Peyer's patch (tissue), 4 donors: ENCODE measurements at regions not wholly inside any gene's neighbourhood (a gene's known extent, or its start where the extent isn't known, plus 50 kb on each side); places are given as distances from the start of the nearest gene placed in this dataset.

Experiments
- DNase-seq, 3 donors: peaks; one replicate each; pipeline ENCODE4 v3.0.0-alpha.2; 2017 to 2019
- H3K27ac ChIP-seq, 4 donors: fragments of 200-600 bp; sonication (generic); one replicate each; pipeline ENCODE4 v1.5.1; 2016 to 2019
- H3K27me3 ChIP-seq, 2 donors: fragments of 200-600 bp; sonication (generic); one replicate each; pipeline ENCODE4 v1.5.1; 2019
- H3K36me3 ChIP-seq, 3 donors: fragments of 200-600 bp; sonication (generic); one replicate each; pipeline ENCODE4 v1.5.1; 2016 to 2019
- H3K4me1 ChIP-seq, 4 donors: fragments of 200-600 bp; sonication (generic); one replicate each; pipeline ENCODE4 v1.5.1; 2016 to 2019
- H3K4me3 ChIP-seq, 4 donors: fragments of 200-600 bp; sonication (generic); 1 replicate in 3 of 4; 2 replicates in 1 of 4; pipeline ENCODE4 v1.5.1; 2016 to 2019; ENCODE audit warnings: mild to moderate bottlenecking in 1 of 4
- H3K9me3 ChIP-seq, 4 donors: fragments of 200-600 bp; sonication (generic); one replicate each; pipeline ENCODE4 v1.5.1; 2016 to 2019; ENCODE audit warnings: mild to moderate bottlenecking in 1 of 4
- CTCF ChIP-seq, 6 experiments: fragments of 450-650 bp in 4 of 6; fragments of 200-600 bp in 2 of 6; sonication (generic) in 1 of 6; IDR thresholded peaks; one replicate each; pipeline ENCODE4 v1.5.1; 2017 to 2019; ENCODE audit warnings: antibody characterized with exemption in 6 of 6, mild to moderate bottlenecking in 3 of 6, moderate library complexity in 1 of 6
- POLR2A ChIP-seq, 2 donors: fragments of 450-650 bp; IDR thresholded peaks; one replicate each; pipeline ENCODE4 v1.5.1; 2017; ENCODE audit warnings: antibody characterized with exemption in 2 of 2, mild to moderate bottlenecking in 2 of 2, moderate library complexity in 2 of 2

- no peaks in the 10 kb centered on the region for H3K9me3 ChIP-seq
- no peak for DNase-seq
- no peaks in the 10 kb centered on the region for H3K4me1 ChIP-seq
- H3K36me3 ChIP-seq = no peaks in the 10 kb centered on the region
- no peak overlapping the region for H3K27ac ChIP-seq
- TF ChIP-seq CTCF (IDR thresholded peaks at IDR 0.05) = no peak
- TF ChIP-seq POLR2A (IDR thresholded peaks at IDR 0.05) = no peak
- H3K4me3 ChIP-seq = no peak overlapping the region
- no peaks in the 10 kb centered on the region for H3K27me3 ChIP-seq
Observed at GRCh38 chr12:130076126-130076525, 86.1 kb upstream of the FZD10 start.

DNA sequence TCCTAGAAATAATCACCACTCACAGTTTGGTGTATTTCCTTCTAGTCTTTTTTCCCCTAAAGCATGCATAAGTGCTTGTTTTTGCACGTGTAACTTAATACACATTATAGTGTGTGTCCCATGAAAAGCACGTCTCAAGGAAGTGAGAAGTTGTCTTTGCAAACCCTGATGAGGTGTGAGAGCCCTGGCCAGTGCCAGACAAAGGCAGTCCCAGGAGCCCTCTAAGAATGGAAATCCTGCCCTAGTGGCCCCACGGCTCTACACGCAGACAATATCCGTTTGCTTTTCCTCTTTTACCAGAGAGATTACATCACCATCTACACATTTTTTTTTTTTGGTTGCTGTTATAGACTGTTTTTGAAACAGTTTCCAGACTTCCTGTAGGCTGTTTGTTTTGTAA, 85.5 kb upstream of the FZD10 start:
- Histone ChIP-seq H3K27me3 (no peaks in the 10 kb centered on the region), H3K4me1 (no peaks in the 10 kb centered on the region), H3K9me3 (no peaks in the 10 kb centered on the region), H3K27ac (no peak overlapping the region), H3K4me3 (no peak overlapping the region), H3K36me3 (no peaks in the 10 kb centered on the region)
- DNase-seq = no peak
- no peak for TF ChIP-seq POLR2A (IDR thresholded peaks at IDR 0.05)
- TF ChIP-seq CTCF (IDR thresholded peaks at IDR 0.05) = no peak

DNA sequence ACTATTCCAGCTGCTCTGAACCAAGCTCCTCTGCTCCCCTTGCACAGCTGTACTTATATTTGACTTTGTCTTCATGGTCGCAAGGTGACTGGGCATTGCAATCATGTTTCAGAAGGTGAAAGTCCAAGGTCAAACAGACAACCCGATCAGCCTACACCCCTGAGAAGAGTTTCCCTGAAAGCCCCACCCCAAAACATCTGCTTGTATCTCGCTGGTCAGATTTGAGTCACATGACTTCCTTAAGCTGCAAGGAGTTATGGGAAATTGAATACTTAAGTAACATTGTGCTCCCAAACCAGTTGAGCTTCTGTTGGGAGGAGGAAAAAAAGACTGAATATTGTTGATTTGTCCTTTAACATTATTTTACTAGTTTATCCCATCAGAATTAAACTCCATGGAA, 83.4 kb upstream of the FZD10 start:
- no peaks in the 10 kb centered on the region for H3K27me3 ChIP-seq

DNA sequence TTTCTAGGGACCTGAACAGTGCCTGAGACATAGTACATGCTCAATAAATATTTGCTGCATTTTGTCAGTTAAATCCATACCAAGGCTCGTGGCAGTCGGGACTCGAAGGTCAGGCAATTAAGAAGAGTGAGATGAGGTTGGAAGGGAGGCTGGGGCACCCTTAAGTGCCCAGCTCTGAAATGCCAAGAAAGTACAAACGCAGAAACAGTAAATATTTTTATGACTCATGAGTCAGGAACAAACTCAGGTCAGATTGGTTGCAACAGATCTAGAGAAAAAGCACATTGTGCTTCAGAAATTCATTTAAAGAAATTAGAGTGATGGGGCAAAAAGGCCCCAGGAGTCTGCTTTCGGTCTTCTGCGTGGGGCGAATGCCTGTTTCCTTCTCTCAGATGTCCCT, 83.0 kb upstream of the FZD10 start:
- no peaks in the 10 kb centered on the region for H3K27me3 ChIP-seq
- no peak overlapping the region for H3K27ac ChIP-seq
- no peaks in the 10 kb centered on the region for H3K4me1 ChIP-seq
- no peaks in the 10 kb centered on the region for H3K36me3 ChIP-seq
- no peaks in the 10 kb centered on the region for H3K9me3 ChIP-seq
- DNase-seq = no peak
- no peak for TF ChIP-seq CTCF (IDR thresholded peaks at IDR 0.05)
- TF ChIP-seq POLR2A (IDR thresholded peaks at IDR 0.05) = no peak
- no peak overlapping the region for H3K4me3 ChIP-seq

More for the DNA sequence above, 83.4 kb upstream of the FZD10 start:
- no peak for DNase-seq
- H3K4me3 ChIP-seq = no peak overlapping the region
- no peaks in the 10 kb centered on the region for H3K9me3 ChIP-seq
- no peak overlapping the region for H3K27ac ChIP-seq
- no peaks in the 10 kb centered on the region for H3K4me1 ChIP-seq
- no peaks in the 10 kb centered on the region for H3K36me3 ChIP-seq
- no peak for TF ChIP-seq CTCF (IDR thresholded peaks at IDR 0.05)
- TF ChIP-seq POLR2A (IDR thresholded peaks at IDR 0.05) = no peak

DNA sequence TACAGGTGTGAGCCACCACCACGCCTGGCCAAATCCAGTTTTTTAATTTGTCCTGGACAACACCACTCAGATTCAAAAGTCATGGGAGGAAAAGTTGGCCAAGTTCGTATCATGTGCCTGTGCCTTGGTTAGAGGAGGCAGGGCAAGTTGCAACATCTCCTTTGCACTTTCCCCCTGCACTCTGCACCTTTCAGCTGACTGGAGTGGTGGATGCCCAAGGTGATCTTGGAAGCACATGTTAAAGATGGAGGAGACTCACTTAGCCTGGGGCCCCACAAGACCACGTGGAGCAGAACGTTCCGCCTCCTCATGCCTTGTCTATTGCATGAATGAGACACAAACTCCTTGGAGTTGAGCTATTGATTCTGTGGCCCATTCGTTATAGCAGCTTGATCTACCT, 82.1 kb upstream of the FZD10 start:
- H3K27ac ChIP-seq = no peak overlapping the region
- no peak for TF ChIP-seq POLR2A (IDR thresholded peaks at IDR 0.05)
- no peak for TF ChIP-seq CTCF (IDR thresholded peaks at IDR 0.05)
- no peaks in the 10 kb centered on the region for H3K4me1 ChIP-seq
- H3K4me3 ChIP-seq = no peak overlapping the region
- DNase-seq = no peak
- H3K9me3 ChIP-seq = no peaks in the 10 kb centered on the region
- no peaks in the 10 kb centered on the region for H3K27me3 ChIP-seq
- no peaks in the 10 kb centered on the region for H3K36me3 ChIP-seq

GRCh38 chr12:130081117-130081805, 81.0 kb upstream of the FZD10 start:
- Histone ChIP-seq H3K4me3 (no peak overlapping the region), H3K27me3 (no peaks in the 10 kb centered on the region), H3K4me1 (no peaks in the 10 kb centered on the region), H3K9me3 (no peaks in the 10 kb centered on the region), H3K36me3 (no peaks in the 10 kb centered on the region), H3K27ac (no peak overlapping the region)
- DNase-seq = no peak
- no peak for TF ChIP-seq POLR2A (IDR thresholded peaks at IDR 0.05)
